AG09319 (cell line): ENCODE measurements at regions not wholly inside any gene's neighbourhood (a gene's known extent, or its start where the extent isn't known, plus 50 kb on each side); places are given as distances from the start of the nearest gene placed in this dataset.
"Not testable (repeated sequence)": the region's sequence is repeated elsewhere in the genome, so short reads cannot be mapped to it uniquely, and the experiment has no call there.

Experiments used
- DNase-seq: peaks from one replicate; pipeline ENCODE4 v3.0.0-alpha.2; 2010; ENCODE audit warnings: low read depth; ENCODE audit errors: extremely low read depth
- CTCF ChIP-seq: IDR thresholded peaks from 2 replicates; pipeline ENCODE4 v1.5.1; 2011; ENCODE audit warnings: low read depth, mild to moderate bottlenecking, inconsistent platforms, low read length, moderate library complexity

- DNase-seq, result no peak
- TF ChIP-seq CTCF, result no peak
Observed at GRCh38 chr2:220748875-220749479, 823.1 kb downstream of the EPHA4 start.

GRCh38 chr2:220753486-220753885 lies 818.6 kb downstream of the EPHA4 start:
- DNase-seq, result no peak
- TF ChIP-seq CTCF, result no peak

GRCh38 chr2:220756653-220757052 lies 815.5 kb downstream of the EPHA4 start:
- no peak for TF ChIP-seq CTCF
- no peak for DNase-seq

- DNase-seq, result not testable (repeated sequence)
Observed at GRCh38 chr2:220758376-220758775, 813.7 kb downstream of the EPHA4 start.

- no peak for TF ChIP-seq CTCF
- no peak for DNase-seq
Observed at GRCh38 chr2:220764171-220764570, 807.9 kb downstream of the EPHA4 start.

GRCh38 chr2:220767591-220768255 lies 804.4 kb downstream of the EPHA4 start:
- DNase-seq, result no peak
- TF ChIP-seq CTCF, result no peak

- DNase-seq, result no peak
- TF ChIP-seq CTCF, result no peak
Observed at GRCh38 chr2:220775856-220776488, 796.1 kb downstream of the EPHA4 start.

GRCh38 chr2:220779076-220779475 lies 793.0 kb downstream of the EPHA4 start:
- not testable (repeated sequence) for DNase-seq
